SK-N-SH (cell line): ENCODE measurements at regions not wholly inside any gene's neighbourhood (a gene's known extent, or its start where the extent isn't known, plus 50 kb on each side); places are given as distances from the start of the nearest gene placed in this dataset.

Experiments
- CTCF ChIA-PET: fragments of 300-600, 350-600 bp; formaldehyde crosslinking; extraction: SDS; loops from one replicate; lab custom pipeline; 2021; lab: Yijun Ruan, JAX
- POLR2A ChIA-PET: fragments of 350-600 bp; sonication (Branson Sonifier 250); formaldehyde crosslinking; extraction: SDS; loops from one replicate; lab custom pipeline; 2020; ENCODE audit warnings: antibody characterized with exemption, inconsistent platforms; lab: Yijun Ruan, JAX
- DNase-seq: peaks from one replicate; pipeline ENCODE4 v3.0.0; 2012
- H2AFZ ChIP-seq: fragments of 200-600 bp; sonication (generic); 2 replicates; pipeline ENCODE4 v1.8.1; 2016; ENCODE audit warnings: antibody characterized with exemption, mild to moderate bottlenecking, low read depth
- H3F3A ChIP-seq: fragments of 200-600 bp; sonication (generic); replicated peaks from 2 replicates; pipeline ENCODE3; 2016; ENCODE audit warnings: antibody characterized with exemption, mild to moderate bottlenecking; ENCODE audit not compliant: insufficient read depth
- H3K27ac ChIP-seq, 2 experiments: fragments of 200-500 bp in 1 of 2; fragments of 200-600 bp in 1 of 2; sonication (Bioruptor generic) in 1 of 2; sonication (generic), shearing (Covaris generic) in 1 of 2; 2 replicates each; pipeline versions ENCODE4 v1.5.1 to v1.6.1; 2014 to 2016; ENCODE audit warnings: low read depth in 2 of 2, inconsistent platforms in 1 of 2, low read length in 1 of 2, mild to moderate bottlenecking in 1 of 2, mixed read lengths in 1 of 2
- H3K27me3 ChIP-seq: fragments of 200-600 bp; sonication (generic), shearing (Covaris generic); 2 replicates; pipeline ENCODE4 v1.6.1; 2016; ENCODE audit warnings: mixed run types; ENCODE audit not compliant: insufficient read depth
- H3K36me3 ChIP-seq, 2 experiments: fragments of 200-500 bp in 1 of 2; fragments of 200-600 bp in 1 of 2; sonication (Bioruptor generic) in 1 of 2; sonication (generic) in 1 of 2; replicated peaks in 1 of 2; 2 replicates each; pipeline versions ENCODE3 to v1.5.1; 2014 to 2016; ENCODE audit warnings: low read length in 1 of 2, mild to moderate bottlenecking in 1 of 2; ENCODE audit not compliant: insufficient read depth in 2 of 2, control insufficient read depth in 1 of 2
- H3K4me1 ChIP-seq, 2 experiments: fragments of 200-500 bp in 1 of 2; fragments of 200-600 bp in 1 of 2; sonication (Bioruptor generic) in 1 of 2; sonication (generic), shearing (Covaris generic) in 1 of 2; 2 replicates each; pipeline versions ENCODE4 v1.5.1 to v1.6.1; 2014 to 2016; ENCODE audit warnings: low read depth in 1 of 2, low read length in 1 of 2, mixed run types in 1 of 2; ENCODE audit not compliant: insufficient read depth in 2 of 2, control insufficient read depth in 1 of 2
- H3K4me2 ChIP-seq: fragments of 200-600 bp; sonication (generic), shearing (Covaris generic); 2 replicates; pipeline ENCODE4 v1.6.1; 2017; ENCODE audit warnings: mixed run types
- H3K4me3 ChIP-seq, 2 experiments: fragments of 200-500 bp in 1 of 2; fragments of 200-600 bp in 1 of 2; sonication (Bioruptor generic) in 1 of 2; sonication (generic), shearing (Covaris generic) in 1 of 2; 2 replicates each; pipeline versions ENCODE4 v1.5.1 to v1.8.1; 2014 to 2016; ENCODE audit warnings: low read depth in 2 of 2, inconsistent platforms in 1 of 2, low read length in 1 of 2, mild to moderate bottlenecking in 1 of 2, mixed read lengths in 1 of 2, moderate library complexity in 1 of 2
- H3K79me2 ChIP-seq: fragments of 200-600 bp; sonication (generic); 2 replicates; pipeline ENCODE4 v1.8.1; 2017; ENCODE audit warnings: mild to moderate bottlenecking; ENCODE audit not compliant: insufficient read depth
- H3K9ac ChIP-seq: fragments of 200-600 bp; sonication (generic); 2 replicates; pipeline ENCODE4 v1.6.1; 2017; ENCODE audit warnings: mixed run types
- H3K9me2 ChIP-seq: fragments of 200-600 bp; sonication (generic); 2 replicates; pipeline ENCODE4 v1.6.1; 2017; ENCODE audit warnings: mixed run types
- H3K9me3 ChIP-seq: fragments of 200-600 bp; sonication (generic); 2 replicates; pipeline ENCODE4 v1.6.1; 2017; ENCODE audit warnings: mixed run types, mild to moderate bottlenecking, moderate library complexity
- H4K20me1 ChIP-seq: fragments of 200-600 bp; sonication (generic); 2 replicates; pipeline ENCODE4 v1.6.1; 2017; ENCODE audit warnings: mild to moderate bottlenecking, mixed run types; ENCODE audit not compliant: insufficient read depth
- ELF1 ChIP-seq: IDR thresholded peaks from 2 replicates; pipeline ENCODE4 v1.4.0; 2012
- FOSL2 ChIP-seq: IDR thresholded peaks from 2 replicates; pipeline ENCODE4 v1.4.0; 2012; ENCODE audit warnings: low read depth, mild to moderate bottlenecking, moderate library complexity, borderline replicate concordance
- FOXM1 ChIP-seq: IDR thresholded peaks from 2 replicates; pipeline ENCODE4 v1.4.0; 2012; ENCODE audit warnings: low read depth, mild to moderate bottlenecking
- MAX ChIP-seq: IDR thresholded peaks from 2 replicates; pipeline ENCODE4 v1.4.0; 2012; ENCODE audit warnings: low read depth
- POLR2AphosphoS5 ChIP-seq: IDR thresholded peaks from 2 replicates; pipeline ENCODE4 v1.6.1; 2012; ENCODE audit warnings: low read depth, low read length
- RFX5 ChIP-seq: IDR thresholded peaks from 2 replicates; pipeline ENCODE4 v1.6.1; 2012; ENCODE audit warnings: mild to moderate bottlenecking, improper control_type of control experiment, low read length
- SIN3A ChIP-seq: IDR thresholded peaks from 2 replicates; pipeline ENCODE4 v1.6.1; 2012; ENCODE audit warnings: low read depth, mild to moderate bottlenecking, low read length, moderate library complexity, borderline replicate concordance
- SMC3 ChIP-seq: IDR thresholded peaks from 2 replicates; pipeline ENCODE4 v1.6.1; 2012; ENCODE audit warnings: low read depth, low read length, improper control_type of control experiment
- TEAD4 ChIP-seq: IDR thresholded peaks from 2 replicates; pipeline ENCODE4 v1.4.0; 2012; ENCODE audit warnings: mild to moderate bottlenecking, borderline replicate concordance; ENCODE audit not compliant: insufficient read depth
- YY1 ChIP-seq: IDR thresholded peaks from 2 replicates; pipeline ENCODE4 v1.4.0; 2012; ENCODE audit warnings: low read depth, mild to moderate bottlenecking
- WGBS: methylation state at CpG from one replicate; pipeline ENCODE4 v1.1.6; 2017; ENCODE audit warnings: low lambda C conversion rate; 5-methylcytosine and 5-hydroxymethylcytosine counted together

GRCh38 chr3:3662610-3663009 lies 136.6 kb upstream of the LRRN1 start:
- POLR2A ChIA-PET = no interaction called here
- H3F3A ChIP-seq = no peaks in the 10 kb centered on the region
- H4K20me1 ChIP-seq = no peaks in the 10 kb centered on the region
- H3K9me2 ChIP-seq = no peaks in the 10 kb centered on the region
- no peaks in the 10 kb centered on the region; a peak in 1 of 4 replicates for H3K4me1 ChIP-seq
- no peak for TF ChIP-seq ELF1
- WGBS = 18% methylated on average over 4 of the region's 4 CpGs
- no peak overlapping the region for H2AFZ ChIP-seq
- peaks cover 12% of the 10 kb centered on the region; the same call in 1 of the 2 replicates for H3K9me3 ChIP-seq
- H3K27ac ChIP-seq = no peak overlapping the region
- CTCF ChIA-PET = no interaction called here
- no peaks in the 10 kb centered on the region for H3K27me3 ChIP-seq
- no peak overlapping the region for H3K9ac ChIP-seq
- no peak for DNase-seq
- H3K4me3 ChIP-seq = no peak overlapping the region
- no peaks in the 10 kb centered on the region for H3K79me2 ChIP-seq
- no peak overlapping the region for H3K4me2 ChIP-seq
- no peaks in the 10 kb centered on the region for H3K36me3 ChIP-seq

DNA sequence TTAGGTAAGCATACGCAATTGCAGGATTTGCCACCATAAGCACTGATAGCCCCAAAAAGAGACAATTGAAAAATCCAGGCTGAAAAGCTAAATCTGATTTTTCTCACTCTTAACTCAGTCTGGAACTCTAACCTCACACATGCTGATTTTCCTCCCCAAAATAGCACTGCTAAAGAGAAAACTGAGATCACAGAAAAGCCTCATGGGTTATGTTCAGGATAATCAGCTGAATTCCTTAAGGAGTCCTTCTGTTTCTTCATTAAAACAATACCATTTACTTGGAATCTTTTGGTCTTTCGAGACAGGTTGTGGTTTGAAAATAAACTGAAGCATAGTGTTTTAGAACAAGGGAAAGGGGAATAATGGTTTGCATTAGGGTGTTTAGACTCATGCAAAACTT lies 144.3 kb upstream of the LRRN1 start:
- H3F3A ChIP-seq = no peaks in the 10 kb centered on the region
- CTCF ChIA-PET = no interaction called here
- no peaks in the 10 kb centered on the region for H3K27me3 ChIP-seq
- H3K27ac ChIP-seq = no peak overlapping the region
- no peaks in the 10 kb centered on the region for H3K4me1 ChIP-seq
- TF ChIP-seq FOXM1 = no peak
- TF ChIP-seq YY1 = no peak
- no peak overlapping the region for H2AFZ ChIP-seq
- 16% methylated on average over 2 of the region's 2 CpGs for WGBS
- H3K9me2 ChIP-seq = no peaks in the 10 kb centered on the region
- no peaks in the 10 kb centered on the region for H3K36me3 ChIP-seq
- H3K79me2 ChIP-seq = no peaks in the 10 kb centered on the region
- no peak overlapping the region for H3K4me3 ChIP-seq
- 0 out of 2 replicates have a peak, but pooled peaks cover 8% of the 10 kb centered on the region for H3K9me3 ChIP-seq
- H3K4me2 ChIP-seq = no peak overlapping the region
- no peak for DNase-seq
- POLR2A ChIA-PET = no interaction called here
- H4K20me1 ChIP-seq = no peaks in the 10 kb centered on the region
- no peak overlapping the region for H3K9ac ChIP-seq

- Histone ChIP-seq H3K79me2 (no peaks in the 10 kb centered on the region), H2AFZ (no peak overlapping the region), H3K4me3 (no peak overlapping the region), H3K9me3 (no peaks in the 10 kb centered on the region), H3K27me3 (no peaks in the 10 kb centered on the region), H3K4me1 (no peaks in the 10 kb centered on the region), H3K9ac (no peak overlapping the region), H4K20me1 (no peaks in the 10 kb centered on the region), H3K36me3 (no peaks in the 10 kb centered on the region), H3F3A (no peaks in the 10 kb centered on the region), H3K4me2 (no peak overlapping the region), H3K9me2 (no peaks in the 10 kb centered on the region), H3K27ac (no peak overlapping the region)
- no peak for TF ChIP-seq FOSL2
- TF ChIP-seq SMC3 = no peak
- TF ChIP-seq TEAD4 = no peak
- no peak for TF ChIP-seq POLR2AphosphoS5
- TF ChIP-seq FOXM1 = no peak
- TF ChIP-seq MAX = no peak
- TF ChIP-seq SIN3A = no peak
- TF ChIP-seq RFX5 = no peak
- WGBS = 11% methylated on average over 5 of the region's 5 CpGs
- ChIA-PET POLR2A (no interaction called here), CTCF (no interaction called here)
- no peak for DNase-seq
Observed at GRCh38 chr3:3648988-3649679, 150.1 kb upstream of the LRRN1 start.
